WTC11 (cell line): ENCODE measurements at regions not wholly inside any gene's neighbourhood (a gene's known extent, or its start where the extent isn't known, plus 50 kb on each side); places are given as distances from the start of the nearest gene placed in this dataset.

ENCODE experiments used
- IRF2 ChIP-seq: sonication (generic); formaldehyde crosslinking; IDR thresholded peaks from 2 replicates; pipeline ENCODE4 v1.8.0; 2022; ENCODE audit warnings: low read depth, missing genetic modification reagents, borderline replicate concordance
- NFYB ChIP-seq: sonication (generic); formaldehyde crosslinking; conservative IDR thresholded peaks from 2 replicates; pipeline ENCODE4 v1.8.0; 2022; ENCODE audit warnings: low read depth, missing genetic modification reagents
- NR2C2 ChIP-seq: sonication (generic); formaldehyde crosslinking; IDR thresholded peaks from 2 replicates; pipeline ENCODE4 v1.8.0; 2022; ENCODE audit warnings: mild to moderate bottlenecking, missing genetic modification reagents
- USF2 ChIP-seq: sonication (generic); formaldehyde crosslinking; IDR thresholded peaks from 2 replicates; pipeline ENCODE4 v1.8.1; 2023; ENCODE audit warnings: mild to moderate bottlenecking, missing genetic modification reagents, moderate library complexity
- ZMAT4 ChIP-seq: fragments of 250-450 bp; sonication (Bioruptor Pico); IDR thresholded peaks from 2 replicates; pipeline ENCODE4 v1.9.0; 2021; ENCODE audit warnings: mild to moderate bottlenecking
- ZNF416 ChIP-seq: fragments of 250-450 bp; sonication (Bioruptor Pico); IDR thresholded peaks from 2 replicates; pipeline ENCODE4 v1.9.0; 2021; ENCODE audit warnings: mild to moderate bottlenecking, inconsistent platforms
- TF ChIP-seq, protein P1 (sequence below): fragments of 250-450 bp; sonication (Bioruptor Pico); IDR thresholded peaks from 2 replicates; pipeline ENCODE4 v2.1.2; 2022; ENCODE audit warnings: mild to moderate bottlenecking, moderate library complexity
- TF ChIP-seq, protein P2 (sequence below): fragments of 200-600 bp; IDR thresholded peaks from 2 replicates; pipeline ENCODE4 v1.8.0; 2022; ENCODE audit warnings: antibody characterized with exemption
- TF ChIP-seq, protein P3 (sequence below): sonication (generic); formaldehyde crosslinking; IDR thresholded peaks from 2 replicates; pipeline ENCODE4 v1.8.1; 2022; ENCODE audit warnings: mild to moderate bottlenecking, moderate library complexity, missing genetic modification reagents
- TF ChIP-seq, protein P4 (sequence below): sonication (generic); formaldehyde crosslinking; IDR thresholded peaks from 2 replicates; pipeline ENCODE4 v1.8.0; 2022; ENCODE audit warnings: mild to moderate bottlenecking, missing genetic modification reagents
- TF ChIP-seq, protein P5 (sequence below): sonication (generic); formaldehyde crosslinking; IDR thresholded peaks from 2 replicates; pipeline ENCODE4 v1.8.0; 2022; ENCODE audit warnings: missing genetic modification reagents
- TF ChIP-seq, protein P6 (sequence below): sonication (generic); formaldehyde crosslinking; IDR thresholded peaks from 2 replicates; pipeline ENCODE4 v1.8.0; 2023; ENCODE audit warnings: missing genetic modification reagents, mild to moderate bottlenecking, borderline replicate concordance

DNA sequence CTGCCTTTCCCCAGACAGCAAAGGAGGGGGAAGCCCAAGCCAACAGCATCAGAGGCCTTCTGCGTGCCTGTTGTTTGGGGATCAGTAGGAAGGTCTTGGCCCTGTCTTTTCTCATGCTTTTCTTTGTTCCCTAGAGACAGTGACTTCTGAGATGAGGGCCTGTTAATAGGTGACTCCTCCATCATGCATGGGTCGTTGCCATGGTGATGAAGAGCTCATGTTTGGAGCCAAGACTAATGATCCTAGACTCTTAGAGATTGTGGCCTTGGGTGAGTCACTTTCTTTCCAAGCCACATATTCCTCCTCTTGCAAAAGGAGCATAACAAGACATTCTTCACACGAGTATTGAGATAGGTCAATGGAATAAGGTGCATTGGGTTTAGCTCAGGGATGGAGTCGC lies 201.1 kb upstream of the ASIC2 start:
- TF ChIP-seq, protein P1, sequence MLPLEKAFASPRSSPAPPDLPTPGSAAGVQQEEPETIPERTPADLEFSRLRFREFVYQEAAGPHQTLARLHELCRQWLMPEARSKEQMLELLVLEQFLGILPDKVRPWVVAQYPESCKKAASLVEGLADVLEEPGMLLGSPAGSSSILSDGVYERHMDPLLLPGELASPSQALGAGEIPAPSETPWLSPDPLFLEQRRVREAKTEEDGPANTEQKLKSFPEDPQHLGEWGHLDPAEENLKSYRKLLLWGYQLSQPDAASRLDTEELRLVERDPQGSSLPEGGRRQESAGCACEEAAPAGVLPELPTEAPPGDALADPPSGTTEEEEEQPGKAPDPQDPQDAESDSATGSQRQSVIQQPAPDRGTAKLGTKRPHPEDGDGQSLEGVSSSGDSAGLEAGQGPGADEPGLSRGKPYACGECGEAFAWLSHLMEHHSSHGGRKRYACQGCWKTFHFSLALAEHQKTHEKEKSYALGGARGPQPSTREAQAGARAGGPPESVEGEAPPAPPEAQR (CRISPR knock-in tag) = no peak
- TF ChIP-seq NR2C2 (CRISPR knock-in tag) (no peak), USF2 (no peak), NFYB (CRISPR knock-in tag) (no peak), IRF2 (no peak), ZNF416 (CRISPR knock-in tag) (no peak), ZMAT4 (CRISPR knock-in tag) (no peak)
- TF ChIP-seq, protein P2, sequence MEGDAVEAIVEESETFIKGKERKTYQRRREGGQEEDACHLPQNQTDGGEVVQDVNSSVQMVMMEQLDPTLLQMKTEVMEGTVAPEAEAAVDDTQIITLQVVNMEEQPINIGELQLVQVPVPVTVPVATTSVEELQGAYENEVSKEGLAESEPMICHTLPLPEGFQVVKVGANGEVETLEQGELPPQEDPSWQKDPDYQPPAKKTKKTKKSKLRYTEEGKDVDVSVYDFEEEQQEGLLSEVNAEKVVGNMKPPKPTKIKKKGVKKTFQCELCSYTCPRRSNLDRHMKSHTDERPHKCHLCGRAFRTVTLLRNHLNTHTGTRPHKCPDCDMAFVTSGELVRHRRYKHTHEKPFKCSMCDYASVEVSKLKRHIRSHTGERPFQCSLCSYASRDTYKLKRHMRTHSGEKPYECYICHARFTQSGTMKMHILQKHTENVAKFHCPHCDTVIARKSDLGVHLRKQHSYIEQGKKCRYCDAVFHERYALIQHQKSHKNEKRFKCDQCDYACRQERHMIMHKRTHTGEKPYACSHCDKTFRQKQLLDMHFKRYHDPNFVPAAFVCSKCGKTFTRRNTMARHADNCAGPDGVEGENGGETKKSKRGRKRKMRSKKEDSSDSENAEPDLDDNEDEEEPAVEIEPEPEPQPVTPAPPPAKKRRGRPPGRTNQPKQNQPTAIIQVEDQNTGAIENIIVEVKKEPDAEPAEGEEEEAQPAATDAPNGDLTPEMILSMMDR = no peak
- TF ChIP-seq, protein P3, sequence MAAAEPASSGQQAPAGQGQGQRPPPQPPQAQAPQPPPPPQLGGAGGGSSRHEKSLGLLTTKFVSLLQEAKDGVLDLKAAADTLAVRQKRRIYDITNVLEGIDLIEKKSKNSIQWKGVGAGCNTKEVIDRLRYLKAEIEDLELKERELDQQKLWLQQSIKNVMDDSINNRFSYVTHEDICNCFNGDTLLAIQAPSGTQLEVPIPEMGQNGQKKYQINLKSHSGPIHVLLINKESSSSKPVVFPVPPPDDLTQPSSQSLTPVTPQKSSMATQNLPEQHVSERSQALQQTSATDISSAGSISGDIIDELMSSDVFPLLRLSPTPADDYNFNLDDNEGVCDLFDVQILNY (CRISPR knock-in tag) = no peak
- TF ChIP-seq, protein P4, sequence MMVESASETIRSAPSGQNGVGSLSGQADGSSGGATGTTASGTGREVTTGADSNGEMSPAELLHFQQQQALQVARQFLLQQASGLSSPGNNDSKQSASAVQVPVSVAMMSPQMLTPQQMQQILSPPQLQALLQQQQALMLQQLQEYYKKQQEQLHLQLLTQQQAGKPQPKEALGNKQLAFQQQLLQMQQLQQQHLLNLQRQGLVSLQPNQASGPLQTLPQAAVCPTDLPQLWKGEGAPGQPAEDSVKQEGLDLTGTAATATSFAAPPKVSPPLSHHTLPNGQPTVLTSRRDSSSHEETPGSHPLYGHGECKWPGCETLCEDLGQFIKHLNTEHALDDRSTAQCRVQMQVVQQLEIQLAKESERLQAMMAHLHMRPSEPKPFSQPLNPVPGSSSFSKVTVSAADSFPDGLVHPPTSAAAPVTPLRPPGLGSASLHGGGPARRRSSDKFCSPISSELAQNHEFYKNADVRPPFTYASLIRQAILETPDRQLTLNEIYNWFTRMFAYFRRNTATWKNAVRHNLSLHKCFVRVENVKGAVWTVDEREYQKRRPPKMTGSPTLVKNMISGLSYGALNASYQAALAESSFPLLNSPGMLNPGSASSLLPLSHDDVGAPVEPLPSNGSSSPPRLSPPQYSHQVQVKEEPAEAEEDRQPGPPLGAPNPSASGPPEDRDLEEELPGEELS (CRISPR knock-in tag) = no peak
- TF ChIP-seq, protein P5, sequence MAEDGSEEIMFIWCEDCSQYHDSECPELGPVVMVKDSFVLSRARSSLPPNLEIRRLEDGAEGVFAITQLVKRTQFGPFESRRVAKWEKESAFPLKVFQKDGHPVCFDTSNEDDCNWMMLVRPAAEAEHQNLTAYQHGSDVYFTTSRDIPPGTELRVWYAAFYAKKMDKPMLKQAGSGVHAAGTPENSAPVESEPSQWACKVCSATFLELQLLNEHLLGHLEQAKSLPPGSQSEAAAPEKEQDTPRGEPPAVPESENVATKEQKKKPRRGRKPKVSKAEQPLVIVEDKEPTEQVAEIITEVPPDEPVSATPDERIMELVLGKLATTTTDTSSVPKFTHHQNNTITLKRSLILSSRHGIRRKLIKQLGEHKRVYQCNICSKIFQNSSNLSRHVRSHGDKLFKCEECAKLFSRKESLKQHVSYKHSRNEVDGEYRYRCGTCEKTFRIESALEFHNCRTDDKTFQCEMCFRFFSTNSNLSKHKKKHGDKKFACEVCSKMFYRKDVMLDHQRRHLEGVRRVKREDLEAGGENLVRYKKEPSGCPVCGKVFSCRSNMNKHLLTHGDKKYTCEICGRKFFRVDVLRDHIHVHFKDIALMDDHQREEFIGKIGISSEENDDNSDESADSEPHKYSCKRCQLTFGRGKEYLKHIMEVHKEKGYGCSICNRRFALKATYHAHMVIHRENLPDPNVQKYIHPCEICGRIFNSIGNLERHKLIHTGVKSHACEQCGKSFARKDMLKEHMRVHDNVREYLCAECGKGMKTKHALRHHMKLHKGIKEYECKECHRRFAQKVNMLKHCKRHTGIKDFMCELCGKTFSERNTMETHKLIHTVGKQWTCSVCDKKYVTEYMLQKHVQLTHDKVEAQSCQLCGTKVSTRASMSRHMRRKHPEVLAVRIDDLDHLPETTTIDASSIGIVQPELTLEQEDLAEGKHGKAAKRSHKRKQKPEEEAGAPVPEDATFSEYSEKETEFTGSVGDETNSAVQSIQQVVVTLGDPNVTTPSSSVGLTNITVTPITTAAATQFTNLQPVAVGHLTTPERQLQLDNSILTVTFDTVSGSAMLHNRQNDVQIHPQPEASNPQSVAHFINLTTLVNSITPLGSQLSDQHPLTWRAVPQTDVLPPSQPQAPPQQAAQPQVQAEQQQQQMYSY (CRISPR knock-in tag) = no peak
- TF ChIP-seq, protein P6, sequence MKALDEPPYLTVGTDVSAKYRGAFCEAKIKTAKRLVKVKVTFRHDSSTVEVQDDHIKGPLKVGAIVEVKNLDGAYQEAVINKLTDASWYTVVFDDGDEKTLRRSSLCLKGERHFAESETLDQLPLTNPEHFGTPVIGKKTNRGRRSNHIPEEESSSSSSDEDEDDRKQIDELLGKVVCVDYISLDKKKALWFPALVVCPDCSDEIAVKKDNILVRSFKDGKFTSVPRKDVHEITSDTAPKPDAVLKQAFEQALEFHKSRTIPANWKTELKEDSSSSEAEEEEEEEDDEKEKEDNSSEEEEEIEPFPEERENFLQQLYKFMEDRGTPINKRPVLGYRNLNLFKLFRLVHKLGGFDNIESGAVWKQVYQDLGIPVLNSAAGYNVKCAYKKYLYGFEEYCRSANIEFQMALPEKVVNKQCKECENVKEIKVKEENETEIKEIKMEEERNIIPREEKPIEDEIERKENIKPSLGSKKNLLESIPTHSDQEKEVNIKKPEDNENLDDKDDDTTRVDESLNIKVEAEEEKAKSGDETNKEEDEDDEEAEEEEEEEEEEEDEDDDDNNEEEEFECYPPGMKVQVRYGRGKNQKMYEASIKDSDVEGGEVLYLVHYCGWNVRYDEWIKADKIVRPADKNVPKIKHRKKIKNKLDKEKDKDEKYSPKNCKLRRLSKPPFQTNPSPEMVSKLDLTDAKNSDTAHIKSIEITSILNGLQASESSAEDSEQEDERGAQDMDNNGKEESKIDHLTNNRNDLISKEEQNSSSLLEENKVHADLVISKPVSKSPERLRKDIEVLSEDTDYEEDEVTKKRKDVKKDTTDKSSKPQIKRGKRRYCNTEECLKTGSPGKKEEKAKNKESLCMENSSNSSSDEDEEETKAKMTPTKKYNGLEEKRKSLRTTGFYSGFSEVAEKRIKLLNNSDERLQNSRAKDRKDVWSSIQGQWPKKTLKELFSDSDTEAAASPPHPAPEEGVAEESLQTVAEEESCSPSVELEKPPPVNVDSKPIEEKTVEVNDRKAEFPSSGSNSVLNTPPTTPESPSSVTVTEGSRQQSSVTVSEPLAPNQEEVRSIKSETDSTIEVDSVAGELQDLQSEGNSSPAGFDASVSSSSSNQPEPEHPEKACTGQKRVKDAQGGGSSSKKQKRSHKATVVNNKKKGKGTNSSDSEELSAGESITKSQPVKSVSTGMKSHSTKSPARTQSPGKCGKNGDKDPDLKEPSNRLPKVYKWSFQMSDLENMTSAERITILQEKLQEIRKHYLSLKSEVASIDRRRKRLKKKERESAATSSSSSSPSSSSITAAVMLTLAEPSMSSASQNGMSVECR (CRISPR knock-in tag) = no peak
